Adrenal gland (tissue), 5 donors: ENCODE measurements at regions not wholly inside any gene's neighbourhood (a gene's known extent, or its start where the extent isn't known, plus 50 kb on each side); places are given as distances from the start of the nearest gene placed in this dataset.

ENCODE experiments used
- POLR2A ChIP-seq, 2 donors: fragments of 450-650 bp; IDR thresholded peaks; one replicate each; pipeline ENCODE4 v1.6.1; 2017; ENCODE audit warnings: antibody characterized with exemption in 2 of 2, mild to moderate bottlenecking in 2 of 2, moderate library complexity in 1 of 2
- TF ChIP-seq, protein P1 (sequence below), 6 experiments: fragments of 450-650 bp in 4 of 6; fragments of 200-600 bp in 2 of 6; sonication (generic) in 1 of 6; IDR thresholded peaks; 1 replicate in 5 of 6; 2 replicates in 1 of 6; pipeline versions ENCODE4 v1.5.1 to v1.8.0; 2016 to 2021; ENCODE audit warnings: antibody characterized with exemption in 6 of 6, mild to moderate bottlenecking in 2 of 6, moderate library complexity in 1 of 6
- donor health status: DM: no; HTN: no; CAD: no.

- TF ChIP-seq, protein P1, sequence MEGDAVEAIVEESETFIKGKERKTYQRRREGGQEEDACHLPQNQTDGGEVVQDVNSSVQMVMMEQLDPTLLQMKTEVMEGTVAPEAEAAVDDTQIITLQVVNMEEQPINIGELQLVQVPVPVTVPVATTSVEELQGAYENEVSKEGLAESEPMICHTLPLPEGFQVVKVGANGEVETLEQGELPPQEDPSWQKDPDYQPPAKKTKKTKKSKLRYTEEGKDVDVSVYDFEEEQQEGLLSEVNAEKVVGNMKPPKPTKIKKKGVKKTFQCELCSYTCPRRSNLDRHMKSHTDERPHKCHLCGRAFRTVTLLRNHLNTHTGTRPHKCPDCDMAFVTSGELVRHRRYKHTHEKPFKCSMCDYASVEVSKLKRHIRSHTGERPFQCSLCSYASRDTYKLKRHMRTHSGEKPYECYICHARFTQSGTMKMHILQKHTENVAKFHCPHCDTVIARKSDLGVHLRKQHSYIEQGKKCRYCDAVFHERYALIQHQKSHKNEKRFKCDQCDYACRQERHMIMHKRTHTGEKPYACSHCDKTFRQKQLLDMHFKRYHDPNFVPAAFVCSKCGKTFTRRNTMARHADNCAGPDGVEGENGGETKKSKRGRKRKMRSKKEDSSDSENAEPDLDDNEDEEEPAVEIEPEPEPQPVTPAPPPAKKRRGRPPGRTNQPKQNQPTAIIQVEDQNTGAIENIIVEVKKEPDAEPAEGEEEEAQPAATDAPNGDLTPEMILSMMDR (IDR thresholded peaks at IDR 0.05), result no peak
- no peak for TF ChIP-seq POLR2A (IDR thresholded peaks at IDR 0.05)
Observed at GRCh38 chr16:61057635-61058034, 978.6 kb downstream of the CDH8 start.
